Keratinocyte (primary cell): ENCODE measurements at regions not wholly inside any gene's neighbourhood (a gene's known extent, or its start where the extent isn't known, plus 50 kb on each side); places are given as distances from the start of the nearest gene placed in this dataset.

Source experiments
- DNase-seq: peaks from one replicate; pipeline ENCODE4 v3.0.0-alpha.2; 2011; ENCODE audit warnings: low read depth, missing footprints, low spot score
- FAIRE-seq: peaks from 2 replicates; lab custom pipeline; 2011; peaks lifted over from hg19 to GRCh38; lab: Jason Lieb, UNC
- H2AFZ ChIP-seq: 2 replicates; pipeline ENCODE4 v1.6.0; 2012; ENCODE audit warnings: low read length, control low read depth, inconsistent platforms; ENCODE audit not compliant: control insufficient read depth
- H3K27ac ChIP-seq: 2 replicates; pipeline ENCODE4 v1.5.1; 2011; ENCODE audit warnings: low read length; ENCODE audit not compliant: control insufficient read depth, insufficient read depth
- H3K27me3 ChIP-seq: 3 replicates; pipeline ENCODE4 v1.6.0; 2011; ENCODE audit warnings: low read length; ENCODE audit not compliant: control insufficient read depth, insufficient read depth; ENCODE audit errors: extremely low read depth
- H3K36me3 ChIP-seq, 2 experiments: 2 replicates in 1 of 2; 3 replicates in 1 of 2; pipeline ENCODE4 v1.5.1; 2011; ENCODE audit warnings: low read length in 2 of 2, mild to moderate bottlenecking in 1 of 2; ENCODE audit not compliant: control insufficient read depth in 2 of 2, insufficient read depth in 2 of 2; ENCODE audit errors: extremely low read depth in 1 of 2
- H3K4me1 ChIP-seq: 3 replicates; pipeline ENCODE4 v1.5.1; 2011; ENCODE audit warnings: low read length; ENCODE audit not compliant: control insufficient read depth, insufficient read depth; ENCODE audit errors: extremely low read depth
- H3K4me2 ChIP-seq: 3 replicates; pipeline ENCODE4 v1.6.0; 2011; ENCODE audit warnings: low read depth, low read length; ENCODE audit not compliant: control insufficient read depth, insufficient read depth; ENCODE audit errors: extremely low read depth
- H3K4me3 ChIP-seq, 3 experiments: fragments of 200-600 bp in 1 of 3; sonication (generic) in 1 of 3; 2 replicates in 2 of 3; 3 replicates in 1 of 3; pipeline ENCODE4 v1.5.1; 2011 to 2016; ENCODE audit warnings: low read length in 3 of 3, mild to moderate bottlenecking in 3 of 3, control low read depth in 2 of 3, inconsistent platforms in 1 of 3, low read depth in 1 of 3, mixed read lengths in 1 of 3, mixed run types in 1 of 3, moderate library complexity in 1 of 3; ENCODE audit not compliant: control insufficient read depth in 2 of 3, insufficient read depth in 2 of 3; ENCODE audit errors: extremely low read depth in 1 of 3
- H3K79me2 ChIP-seq: 2 replicates; pipeline ENCODE4 v1.6.0; 2012; ENCODE audit warnings: low read length; ENCODE audit not compliant: control insufficient read depth, insufficient read depth
- H3K9ac ChIP-seq: 3 replicates; pipeline ENCODE4 v1.6.0; 2011; ENCODE audit warnings: low read length; ENCODE audit not compliant: control insufficient read depth, insufficient read depth; ENCODE audit errors: extremely low read depth
- H3K9me1 ChIP-seq: 3 replicates; pipeline ENCODE4 v1.6.0; 2011; ENCODE audit warnings: low read length; ENCODE audit not compliant: control insufficient read depth, insufficient read depth; ENCODE audit errors: extremely low read depth
- H3K9me3 ChIP-seq: 2 replicates; pipeline ENCODE4 v1.5.1; 2012; ENCODE audit warnings: low read depth, low read length; ENCODE audit not compliant: control insufficient read depth
- H4K20me1 ChIP-seq: 3 replicates; pipeline ENCODE4 v1.6.0; 2011; ENCODE audit warnings: low read length; ENCODE audit not compliant: control insufficient read depth, insufficient read depth; ENCODE audit errors: extremely low read depth
- EZH2 ChIP-seq: IDR thresholded peaks from one replicate; pipeline ENCODE4 v1.6.1; 2012; ENCODE audit warnings: inconsistent platforms, mild to moderate bottlenecking, low read length, moderate library complexity
- dilution Hi-C: fragments of 300-500 bp; cut with MboI; formaldehyde crosslinking; loops from one replicate; pipeline ENCODE4 v1.7.0; 2020; ENCODE audit warnings: low sequenced_read_pairs; ENCODE audit not compliant: extremely low pct_ligation_motif_present
- TF ChIP-seq, protein P1 (sequence below), 3 experiments: IDR thresholded peaks in 1 of 3; conservative IDR thresholded peaks in 1 of 3; optimal IDR thresholded peaks in 1 of 3; 2 replicates in 2 of 3; 3 replicates in 1 of 3; pipeline versions ENCODE3 to v1.5.1; 2011; ENCODE audit warnings: low read length in 3 of 3, mild to moderate bottlenecking in 3 of 3, moderate library complexity in 2 of 3, control low read depth in 1 of 3, inconsistent platforms in 1 of 3; ENCODE audit not compliant: insufficient read depth in 2 of 3; ENCODE audit errors: extremely low read depth in 1 of 3

DNA sequence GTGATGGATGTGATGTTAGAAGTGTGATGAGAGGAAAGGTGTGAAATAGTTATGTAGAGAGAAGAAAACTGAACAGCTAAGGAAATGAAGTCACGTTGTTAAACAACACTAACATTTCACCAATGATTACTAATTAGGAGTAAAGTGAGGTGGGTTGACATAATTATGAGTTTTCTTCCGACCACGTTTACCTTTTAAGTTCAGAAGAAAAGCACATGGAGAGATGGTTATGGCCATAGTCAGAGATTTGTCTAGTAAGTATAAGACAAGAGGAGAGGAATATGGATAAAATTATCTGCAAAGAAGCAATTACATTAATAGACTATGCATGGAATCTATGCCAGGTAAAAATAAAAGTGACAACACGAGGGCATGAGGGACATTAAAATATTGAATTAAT lies 551.3 kb upstream of the TECRL start:
- Histone ChIP-seq H3K27me3 (no peaks in the 10 kb centered on the region), H3K9me1 (no peaks in the 10 kb centered on the region), H2AFZ (no peak overlapping the region), H3K9me3 (no peaks in the 10 kb centered on the region), H3K79me2 (no peaks in the 10 kb centered on the region), H3K9ac (no peak overlapping the region), H3K4me2 (no peak overlapping the region), H4K20me1 (no peaks in the 10 kb centered on the region), H3K27ac (no peak overlapping the region), H3K4me3 (no peak overlapping the region), H3K4me1 (no peaks in the 10 kb centered on the region), H3K36me3 (no peaks in the 10 kb centered on the region)
- FAIRE-seq (no peak), DNase-seq (no peak)
- dilution Hi-C loops, result no loop called here
- TF ChIP-seq, protein P1, sequence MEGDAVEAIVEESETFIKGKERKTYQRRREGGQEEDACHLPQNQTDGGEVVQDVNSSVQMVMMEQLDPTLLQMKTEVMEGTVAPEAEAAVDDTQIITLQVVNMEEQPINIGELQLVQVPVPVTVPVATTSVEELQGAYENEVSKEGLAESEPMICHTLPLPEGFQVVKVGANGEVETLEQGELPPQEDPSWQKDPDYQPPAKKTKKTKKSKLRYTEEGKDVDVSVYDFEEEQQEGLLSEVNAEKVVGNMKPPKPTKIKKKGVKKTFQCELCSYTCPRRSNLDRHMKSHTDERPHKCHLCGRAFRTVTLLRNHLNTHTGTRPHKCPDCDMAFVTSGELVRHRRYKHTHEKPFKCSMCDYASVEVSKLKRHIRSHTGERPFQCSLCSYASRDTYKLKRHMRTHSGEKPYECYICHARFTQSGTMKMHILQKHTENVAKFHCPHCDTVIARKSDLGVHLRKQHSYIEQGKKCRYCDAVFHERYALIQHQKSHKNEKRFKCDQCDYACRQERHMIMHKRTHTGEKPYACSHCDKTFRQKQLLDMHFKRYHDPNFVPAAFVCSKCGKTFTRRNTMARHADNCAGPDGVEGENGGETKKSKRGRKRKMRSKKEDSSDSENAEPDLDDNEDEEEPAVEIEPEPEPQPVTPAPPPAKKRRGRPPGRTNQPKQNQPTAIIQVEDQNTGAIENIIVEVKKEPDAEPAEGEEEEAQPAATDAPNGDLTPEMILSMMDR (optimal IDR thresholded peaks at IDR 0.05 in 1 of 3, IDR thresholded peaks at IDR 0.05 in 1 of 3, conservative IDR thresholded peaks at IDR 0.05 in 1 of 3; ENCODE audit: extremely low read depth in 1 of 3, insufficient read depth in 2 of 3, low read length in 3 of 3), result no peak
- no peak for TF ChIP-seq EZH2

DNA sequence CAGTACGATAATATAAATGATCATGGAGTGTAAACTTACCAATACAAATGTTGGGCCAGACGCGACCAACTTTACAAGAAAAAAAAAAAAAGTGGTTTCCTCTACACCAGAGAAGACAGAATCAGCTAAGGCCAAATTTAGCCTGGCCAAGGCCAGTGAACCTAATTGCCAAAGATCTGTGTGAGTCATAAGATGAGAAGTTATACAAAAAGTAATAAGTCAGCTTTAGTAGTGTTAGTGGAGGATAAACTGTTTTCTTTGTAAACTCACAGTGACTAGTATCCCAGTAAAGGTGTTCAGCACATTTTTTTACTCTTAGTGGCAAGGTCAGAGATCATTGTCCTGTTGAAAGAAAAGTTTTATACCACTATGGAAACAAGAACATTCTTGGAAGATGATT lies 531.4 kb upstream of the TECRL start:
- Histone ChIP-seq H3K4me1 (no peaks in the 10 kb centered on the region), H3K9me1 (no peaks in the 10 kb centered on the region), H3K4me2 (no peak overlapping the region), H4K20me1 (no peaks in the 10 kb centered on the region), H3K79me2 (no peaks in the 10 kb centered on the region), H3K27me3 (no peaks in the 10 kb centered on the region), H2AFZ (no peak overlapping the region), H3K4me3 (no peak overlapping the region), H3K27ac (no peak overlapping the region), H3K9me3 (no peaks in the 10 kb centered on the region), H3K36me3 (no peaks in the 10 kb centered on the region), H3K9ac (no peak overlapping the region)
- dilution Hi-C loops, result no loop called here
- TF ChIP-seq EZH2, result no peak
- TF ChIP-seq, protein P1 (optimal IDR thresholded peaks at IDR 0.05 in 1 of 3, IDR thresholded peaks at IDR 0.05 in 1 of 3, conservative IDR thresholded peaks at IDR 0.05 in 1 of 3; ENCODE audit: extremely low read depth in 1 of 3, insufficient read depth in 2 of 3, low read length in 3 of 3), result no peak
- FAIRE-seq (no peak), DNase-seq (no peak)
